Keratinocyte (primary cell): ENCODE measurements at regions not wholly inside any gene's neighbourhood (a gene's known extent, or its start where the extent isn't known, plus 50 kb on each side); places are given as distances from the start of the nearest gene placed in this dataset.
"Not testable (repeated sequence)": the region's sequence is repeated elsewhere in the genome, so short reads cannot be mapped to it uniquely, and the experiment has no call there.

Experiments
- DNase-seq: peaks from one replicate; pipeline ENCODE4 v3.0.0-alpha.2; 2011; ENCODE audit warnings: low read depth, missing footprints, low spot score
- FAIRE-seq: peaks from 2 replicates; lab custom pipeline; 2011; peaks lifted over from hg19 to GRCh38; lab: Jason Lieb, UNC
- H2AFZ ChIP-seq: 2 replicates; pipeline ENCODE4 v1.6.0; 2012; ENCODE audit warnings: low read length, control low read depth, inconsistent platforms; ENCODE audit not compliant: control insufficient read depth
- H3K27ac ChIP-seq: 2 replicates; pipeline ENCODE4 v1.5.1; 2011; ENCODE audit warnings: low read length; ENCODE audit not compliant: control insufficient read depth, insufficient read depth
- H3K27me3 ChIP-seq: 3 replicates; pipeline ENCODE4 v1.6.0; 2011; ENCODE audit warnings: low read length; ENCODE audit not compliant: control insufficient read depth, insufficient read depth; ENCODE audit errors: extremely low read depth
- H3K36me3 ChIP-seq, 2 experiments: 2 replicates in 1 of 2; 3 replicates in 1 of 2; pipeline ENCODE4 v1.5.1; 2011; ENCODE audit warnings: low read length in 2 of 2, mild to moderate bottlenecking in 1 of 2; ENCODE audit not compliant: control insufficient read depth in 2 of 2, insufficient read depth in 2 of 2; ENCODE audit errors: extremely low read depth in 1 of 2
- H3K4me1 ChIP-seq: 3 replicates; pipeline ENCODE4 v1.5.1; 2011; ENCODE audit warnings: low read length; ENCODE audit not compliant: control insufficient read depth, insufficient read depth; ENCODE audit errors: extremely low read depth
- H3K4me2 ChIP-seq: 3 replicates; pipeline ENCODE4 v1.6.0; 2011; ENCODE audit warnings: low read depth, low read length; ENCODE audit not compliant: control insufficient read depth, insufficient read depth; ENCODE audit errors: extremely low read depth
- H3K4me3 ChIP-seq, 3 experiments: fragments of 200-600 bp in 1 of 3; sonication (generic) in 1 of 3; 2 replicates in 2 of 3; 3 replicates in 1 of 3; pipeline ENCODE4 v1.5.1; 2011 to 2016; ENCODE audit warnings: low read length in 3 of 3, mild to moderate bottlenecking in 3 of 3, control low read depth in 2 of 3, inconsistent platforms in 1 of 3, low read depth in 1 of 3, mixed read lengths in 1 of 3, mixed run types in 1 of 3, moderate library complexity in 1 of 3; ENCODE audit not compliant: control insufficient read depth in 2 of 3, insufficient read depth in 2 of 3; ENCODE audit errors: extremely low read depth in 1 of 3
- H3K79me2 ChIP-seq: 2 replicates; pipeline ENCODE4 v1.6.0; 2012; ENCODE audit warnings: low read length; ENCODE audit not compliant: control insufficient read depth, insufficient read depth
- H3K9ac ChIP-seq: 3 replicates; pipeline ENCODE4 v1.6.0; 2011; ENCODE audit warnings: low read length; ENCODE audit not compliant: control insufficient read depth, insufficient read depth; ENCODE audit errors: extremely low read depth
- H3K9me1 ChIP-seq: 3 replicates; pipeline ENCODE4 v1.6.0; 2011; ENCODE audit warnings: low read length; ENCODE audit not compliant: control insufficient read depth, insufficient read depth; ENCODE audit errors: extremely low read depth
- H3K9me3 ChIP-seq: 2 replicates; pipeline ENCODE4 v1.5.1; 2012; ENCODE audit warnings: low read depth, low read length; ENCODE audit not compliant: control insufficient read depth
- H4K20me1 ChIP-seq: 3 replicates; pipeline ENCODE4 v1.6.0; 2011; ENCODE audit warnings: low read length; ENCODE audit not compliant: control insufficient read depth, insufficient read depth; ENCODE audit errors: extremely low read depth
- EZH2 ChIP-seq: IDR thresholded peaks from one replicate; pipeline ENCODE4 v1.6.1; 2012; ENCODE audit warnings: inconsistent platforms, mild to moderate bottlenecking, low read length, moderate library complexity
- dilution Hi-C: fragments of 300-500 bp; cut with MboI; formaldehyde crosslinking; loops from one replicate; pipeline ENCODE4 v1.7.0; 2020; ENCODE audit warnings: low sequenced_read_pairs; ENCODE audit not compliant: extremely low pct_ligation_motif_present
- TF ChIP-seq, protein P1 (sequence below), 3 experiments: IDR thresholded peaks in 1 of 3; conservative IDR thresholded peaks in 1 of 3; optimal IDR thresholded peaks in 1 of 3; 2 replicates in 2 of 3; 3 replicates in 1 of 3; pipeline versions ENCODE3 to v1.5.1; 2011; ENCODE audit warnings: low read length in 3 of 3, mild to moderate bottlenecking in 3 of 3, moderate library complexity in 2 of 3, control low read depth in 1 of 3, inconsistent platforms in 1 of 3; ENCODE audit not compliant: insufficient read depth in 2 of 3; ENCODE audit errors: extremely low read depth in 1 of 3

GRCh38 chr2:186384226-186384625 lies 101.8 kb upstream of the ZC3H15 start:
- H4K20me1 ChIP-seq: no peaks in the 10 kb centered on the region
- no peaks in the 10 kb centered on the region for H3K36me3 ChIP-seq
- H3K4me2 ChIP-seq: no peak overlapping the region
- H3K27ac ChIP-seq: no peak overlapping the region
- TF ChIP-seq, protein P1, sequence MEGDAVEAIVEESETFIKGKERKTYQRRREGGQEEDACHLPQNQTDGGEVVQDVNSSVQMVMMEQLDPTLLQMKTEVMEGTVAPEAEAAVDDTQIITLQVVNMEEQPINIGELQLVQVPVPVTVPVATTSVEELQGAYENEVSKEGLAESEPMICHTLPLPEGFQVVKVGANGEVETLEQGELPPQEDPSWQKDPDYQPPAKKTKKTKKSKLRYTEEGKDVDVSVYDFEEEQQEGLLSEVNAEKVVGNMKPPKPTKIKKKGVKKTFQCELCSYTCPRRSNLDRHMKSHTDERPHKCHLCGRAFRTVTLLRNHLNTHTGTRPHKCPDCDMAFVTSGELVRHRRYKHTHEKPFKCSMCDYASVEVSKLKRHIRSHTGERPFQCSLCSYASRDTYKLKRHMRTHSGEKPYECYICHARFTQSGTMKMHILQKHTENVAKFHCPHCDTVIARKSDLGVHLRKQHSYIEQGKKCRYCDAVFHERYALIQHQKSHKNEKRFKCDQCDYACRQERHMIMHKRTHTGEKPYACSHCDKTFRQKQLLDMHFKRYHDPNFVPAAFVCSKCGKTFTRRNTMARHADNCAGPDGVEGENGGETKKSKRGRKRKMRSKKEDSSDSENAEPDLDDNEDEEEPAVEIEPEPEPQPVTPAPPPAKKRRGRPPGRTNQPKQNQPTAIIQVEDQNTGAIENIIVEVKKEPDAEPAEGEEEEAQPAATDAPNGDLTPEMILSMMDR (optimal IDR thresholded peaks at IDR 0.05 in 1 of 3, IDR thresholded peaks at IDR 0.05 in 1 of 3, conservative IDR thresholded peaks at IDR 0.05 in 1 of 3; ENCODE audit: extremely low read depth in 1 of 3, insufficient read depth in 2 of 3, low read length in 3 of 3): no peak
- TF ChIP-seq EZH2: no peak
- DNase-seq (no peak), FAIRE-seq (no peak)
- no peaks in the 10 kb centered on the region for H3K9me3 ChIP-seq
- no peak overlapping the region for H3K4me3 ChIP-seq
- no peaks in the 10 kb centered on the region for H3K4me1 ChIP-seq
- no peaks in the 10 kb centered on the region for H3K79me2 ChIP-seq
- no peak overlapping the region for H2AFZ ChIP-seq
- dilution Hi-C loops: no loop called here
- H3K9ac ChIP-seq: no peak overlapping the region
- H3K9me1 ChIP-seq: no peaks in the 10 kb centered on the region
- H3K27me3 ChIP-seq: no peaks in the 10 kb centered on the region

DNA sequence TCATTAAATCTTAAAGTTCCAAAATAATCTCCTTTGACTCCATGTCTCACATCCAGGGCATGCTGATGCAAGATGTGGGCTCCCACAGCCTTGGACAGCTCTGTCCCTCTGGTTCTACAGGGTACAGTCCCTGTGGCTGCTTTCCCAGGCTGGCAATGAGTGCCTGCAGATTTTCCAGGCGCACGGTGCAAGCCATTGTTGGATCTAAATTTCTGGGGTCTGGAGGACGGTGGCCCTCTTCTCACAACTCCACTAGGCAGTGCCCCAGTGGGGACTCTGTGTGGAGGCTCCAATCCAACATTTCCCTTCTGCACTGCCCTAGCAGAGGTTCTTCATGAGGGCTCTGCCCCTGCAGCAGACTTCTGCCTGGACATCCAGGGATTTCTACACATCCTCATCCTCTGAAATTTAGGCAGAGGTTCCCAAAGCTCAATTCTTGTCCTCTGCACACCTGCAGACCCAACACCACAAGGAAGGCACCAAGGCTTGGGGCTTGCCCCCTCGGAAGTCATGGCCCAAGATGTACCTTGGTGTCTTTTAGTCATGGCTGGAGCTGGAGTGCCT lies 100.3 kb upstream of the ZC3H15 start:
- FAIRE-seq, dilution Hi-C loops: not testable (repeated sequence)

DNA sequence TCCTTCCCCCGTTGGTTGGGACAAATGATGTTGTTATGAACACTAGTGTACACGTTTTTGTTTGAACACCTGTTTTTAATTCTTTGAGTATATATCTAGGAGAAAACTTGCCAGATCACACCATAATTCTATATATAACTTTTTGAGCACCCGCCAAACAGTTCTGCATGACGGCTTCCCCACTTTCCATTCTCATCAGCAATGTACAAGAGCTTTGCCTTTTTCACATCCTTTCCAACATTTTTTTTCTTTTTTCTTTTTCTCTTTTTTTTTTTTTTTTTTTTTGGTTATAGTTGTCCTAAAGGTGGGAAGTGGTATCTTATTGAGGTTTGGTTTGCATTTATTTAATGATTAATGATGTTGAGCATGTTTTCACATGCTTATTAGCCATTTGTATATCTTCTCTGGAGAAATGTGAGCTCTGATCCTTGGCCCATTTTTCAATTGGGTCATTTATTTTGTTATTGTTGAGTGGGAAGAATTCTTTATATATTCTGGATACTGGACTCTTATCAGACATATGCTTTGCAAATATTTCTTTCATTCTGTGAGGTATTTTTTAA lies 86.9 kb upstream of the ZC3H15 start:
- no peaks in the 10 kb centered on the region for H4K20me1 ChIP-seq
- no peaks in the 10 kb centered on the region for H3K9me1 ChIP-seq
- no peak overlapping the region for H3K27ac ChIP-seq
- DNase-seq (no peak), FAIRE-seq (no peak)
- H3K4me3 ChIP-seq: no peak overlapping the region
- no peak overlapping the region for H3K4me2 ChIP-seq
- dilution Hi-C loops: no loop called here
- H3K9me3 ChIP-seq: no peaks in the 10 kb centered on the region
- TF ChIP-seq, protein P1 (optimal IDR thresholded peaks at IDR 0.05 in 1 of 3, IDR thresholded peaks at IDR 0.05 in 1 of 3, conservative IDR thresholded peaks at IDR 0.05 in 1 of 3; ENCODE audit: extremely low read depth in 1 of 3, insufficient read depth in 2 of 3, low read length in 3 of 3): no peak
- no peak for TF ChIP-seq EZH2
- H3K9ac ChIP-seq: no peak overlapping the region
- H2AFZ ChIP-seq: no peak overlapping the region
- no peaks in the 10 kb centered on the region for H3K4me1 ChIP-seq
- H3K36me3 ChIP-seq: no peaks in the 10 kb centered on the region
- no peaks in the 10 kb centered on the region for H3K27me3 ChIP-seq
- no peaks in the 10 kb centered on the region for H3K79me2 ChIP-seq

More for the DNA sequence above, 100.3 kb upstream of the ZC3H15 start:
- not testable (repeated sequence) for H3K36me3 ChIP-seq, H2AFZ ChIP-seq, H3K4me2 ChIP-seq, H3K79me2 ChIP-seq, H4K20me1 ChIP-seq, DNase-seq, H3K4me3 ChIP-seq, H3K27me3 ChIP-seq, H3K9me3 ChIP-seq, H3K27ac ChIP-seq, H3K9ac ChIP-seq, H3K4me1 ChIP-seq, H3K9me1 ChIP-seq
